ENCODE measurements at regions not wholly inside any gene's neighbourhood (a gene's known extent, or its start where the extent isn't known, plus 50 kb on each side); places are given as distances from the start of the nearest gene placed in this dataset.

GRCh38 chr14:58824106-58824505 lies 186.3 kb downstream of the DACT1 start:
- Histone ChIP-seq H3K27ac (ENCODE audit: control insufficient read depth, insufficient read depth, low read length) (no peak overlapping the region), H3K27me3 (ENCODE audit: control insufficient read depth, extremely low read depth, insufficient read depth, low read length) (no peaks in the 10 kb centered on the region), H3K79me2 (ENCODE audit: control insufficient read depth, insufficient read depth, low read length) (no peaks in the 10 kb centered on the region), H3K9me3 (ENCODE audit: control insufficient read depth, low read depth, low read length) (no peaks in the 10 kb centered on the region), H3K9ac (ENCODE audit: control insufficient read depth, extremely low read depth, insufficient read depth, low read length) (no peak overlapping the region), H4K20me1 (ENCODE audit: control insufficient read depth, extremely low read depth, insufficient read depth, low read length) (no peaks in the 10 kb centered on the region), H3K9me1 (ENCODE audit: control insufficient read depth, extremely low read depth, insufficient read depth, low read length) (no peaks in the 10 kb centered on the region), H3K4me3 (ENCODE audit: control insufficient read depth in 2 of 3, extremely low read depth in 1 of 3, insufficient read depth in 2 of 3, low read depth in 1 of 3, low read length in 3 of 3) (no peak overlapping the region), H3K4me2 (ENCODE audit: control insufficient read depth, extremely low read depth, insufficient read depth, low read depth, low read length) (no peak overlapping the region), H3K36me3 (ENCODE audit: control insufficient read depth in 2 of 2, extremely low read depth in 1 of 2, insufficient read depth in 2 of 2, low read length in 2 of 2) (no peaks in the 10 kb centered on the region), H3K4me1 (ENCODE audit: control insufficient read depth, extremely low read depth, insufficient read depth, low read length) (peaks cover 5% of the 10 kb centered on the region), H2AFZ (ENCODE audit: control insufficient read depth, low read length) (no peak overlapping the region)
- FAIRE-seq (no peak), DNase-seq (ENCODE audit: low read depth, low spot score) (no peak)
- dilution Hi-C loops (cut with MboI; ENCODE audit: extremely low pct_ligation_motif_present, low sequenced_read_pairs), result no loop called here
- TF ChIP-seq CTCF (optimal IDR thresholded peaks at IDR 0.05 in 1 of 3, IDR thresholded peaks at IDR 0.05 in 1 of 3, conservative IDR thresholded peaks at IDR 0.05 in 1 of 3; ENCODE audit: extremely low read depth in 1 of 3, insufficient read depth in 2 of 3, low read length in 3 of 3) (no peak), EZH2 (IDR thresholded peaks at IDR 0.05; ENCODE audit: low read length) (no peak)

- Histone ChIP-seq H3K27me3 (ENCODE audit: control insufficient read depth, extremely low read depth, insufficient read depth, low read length) (no peaks in the 10 kb centered on the region), H3K79me2 (ENCODE audit: control insufficient read depth, insufficient read depth, low read length) (no peaks in the 10 kb centered on the region), H3K9me3 (ENCODE audit: control insufficient read depth, low read depth, low read length) (no peaks in the 10 kb centered on the region), H3K9me1 (ENCODE audit: control insufficient read depth, extremely low read depth, insufficient read depth, low read length) (no peaks in the 10 kb centered on the region), H3K4me3 (ENCODE audit: control insufficient read depth in 2 of 3, extremely low read depth in 1 of 3, insufficient read depth in 2 of 3, low read depth in 1 of 3, low read length in 3 of 3) (no peak overlapping the region), H3K4me2 (ENCODE audit: control insufficient read depth, extremely low read depth, insufficient read depth, low read depth, low read length) (no peak overlapping the region), H3K36me3 (ENCODE audit: control insufficient read depth in 2 of 2, extremely low read depth in 1 of 2, insufficient read depth in 2 of 2, low read length in 2 of 2) (no peaks in the 10 kb centered on the region), H3K9ac (ENCODE audit: control insufficient read depth, extremely low read depth, insufficient read depth, low read length) (no peak overlapping the region), H2AFZ (ENCODE audit: control insufficient read depth, low read length) (no peak overlapping the region), H3K27ac (ENCODE audit: control insufficient read depth, insufficient read depth, low read length) (no peak overlapping the region), H4K20me1 (ENCODE audit: control insufficient read depth, extremely low read depth, insufficient read depth, low read length) (no peaks in the 10 kb centered on the region), H3K4me1 (ENCODE audit: control insufficient read depth, extremely low read depth, insufficient read depth, low read length) (peaks cover 5% of the 10 kb centered on the region)
- dilution Hi-C loops (cut with MboI; ENCODE audit: extremely low pct_ligation_motif_present, low sequenced_read_pairs), result no loop called here
- DNase-seq (ENCODE audit: low read depth, low spot score) (no peak), FAIRE-seq (no peak)
- TF ChIP-seq CTCF (optimal IDR thresholded peaks at IDR 0.05 in 1 of 3, IDR thresholded peaks at IDR 0.05 in 1 of 3, conservative IDR thresholded peaks at IDR 0.05 in 1 of 3; ENCODE audit: extremely low read depth in 1 of 3, insufficient read depth in 2 of 3, low read length in 3 of 3) (no peak), EZH2 (IDR thresholded peaks at IDR 0.05; ENCODE audit: low read length) (no peak)
These were observed 187.0 kb downstream of the DACT1 start for GRCh38 chr14:58824796-58825195.

Measured in keratinocyte (primary cell).